NT2/D1 (cell line): ENCODE measurements at regions not wholly inside any gene's neighbourhood (a gene's known extent, or its start where the extent isn't known, plus 50 kb on each side); places are given as distances from the start of the nearest gene placed in this dataset.

Experiments used
- SUZ12 ChIP-seq: IDR thresholded peaks from 2 replicates; pipeline ENCODE4 v1.6.1; 2011; ENCODE audit not compliant: insufficient read length, insufficient read depth; ENCODE audit errors: extremely low read depth
- ZNF274 ChIP-seq: IDR thresholded peaks from 2 replicates; pipeline ENCODE4 v1.6.1; 2011; ENCODE audit warnings: mild to moderate bottlenecking, low read depth, low read length

- TF ChIP-seq ZNF274: no peak
- no peak for TF ChIP-seq SUZ12
Measured at GRCh38 chr6:22024973-22025467, 271.8 kb downstream of the PRL start.
